Amniotic epithelial cell (primary cell): ENCODE measurements at regions not wholly inside any gene's neighbourhood (a gene's known extent, or its start where the extent isn't known, plus 50 kb on each side); places are given as distances from the start of the nearest gene placed in this dataset.
"Not testable (repeated sequence)": the region's sequence is repeated elsewhere in the genome, so short reads cannot be mapped to it uniquely, and the experiment has no call there.

Source experiments
- DNase-seq: peaks from one replicate; pipeline ENCODE4 v3.0.0-alpha.2; 2010; ENCODE audit warnings: low read depth

DNA sequence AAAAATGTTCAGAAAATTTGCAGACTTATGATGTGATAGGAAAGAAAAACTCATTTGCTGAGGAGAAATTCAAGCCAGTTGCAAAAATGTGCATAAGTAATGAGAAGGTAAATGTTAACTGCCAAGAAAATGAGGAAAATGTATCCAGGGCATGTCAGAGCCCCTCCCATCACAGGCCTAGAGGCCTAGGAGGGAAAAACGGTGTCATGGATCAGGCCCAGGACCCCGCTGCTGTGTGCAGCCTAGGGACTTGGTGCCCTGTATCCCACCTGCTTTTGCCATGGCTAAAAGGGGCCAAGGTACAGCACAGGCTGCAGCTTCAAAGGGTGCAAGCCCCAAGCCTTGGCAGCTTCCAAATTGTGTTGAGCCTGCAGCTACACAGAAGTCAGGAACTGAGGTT lies 214.0 kb upstream of the ADGRL4 start:
- no peak for DNase-seq

DNA sequence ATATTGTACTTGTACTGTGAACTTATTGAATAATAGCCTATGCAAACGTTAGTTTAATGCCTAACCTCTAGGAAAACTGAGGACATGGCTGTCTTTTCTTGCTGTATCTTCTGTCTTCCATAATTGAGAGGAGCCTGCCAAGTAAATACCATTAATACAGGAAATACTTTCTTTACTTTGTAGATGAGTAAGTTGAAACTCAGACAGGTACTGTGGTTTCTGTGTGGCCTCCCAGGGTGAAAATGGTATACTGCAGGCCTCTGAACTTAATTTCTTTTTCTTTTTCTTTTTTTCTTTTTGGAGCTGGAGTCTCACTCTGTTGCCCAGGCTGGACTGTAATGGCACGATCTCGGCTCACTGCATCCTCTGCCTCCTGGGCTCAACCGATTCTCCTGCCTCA lies 208.8 kb upstream of the ADGRL4 start:
- no peak for DNase-seq

DNA sequence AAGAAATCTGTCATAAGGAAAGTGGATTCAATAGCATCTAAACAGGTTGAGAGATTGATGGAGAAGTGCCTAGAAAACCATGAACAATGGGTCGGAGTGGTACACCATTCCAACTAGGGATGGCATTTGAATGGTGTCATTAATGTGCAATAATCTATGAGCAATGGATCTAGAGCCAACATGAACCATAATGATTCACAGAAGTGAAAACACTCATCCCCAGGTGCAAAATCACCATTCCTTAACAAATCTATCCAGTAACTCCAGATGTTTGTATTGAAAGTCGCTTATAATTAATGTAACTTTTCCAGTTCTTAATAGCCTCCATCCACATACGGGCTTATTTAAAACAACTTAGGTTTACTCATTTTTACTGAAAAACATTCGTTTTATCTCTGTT lies 201.3 kb upstream of the ADGRL4 start:
- no peak for DNase-seq

DNA sequence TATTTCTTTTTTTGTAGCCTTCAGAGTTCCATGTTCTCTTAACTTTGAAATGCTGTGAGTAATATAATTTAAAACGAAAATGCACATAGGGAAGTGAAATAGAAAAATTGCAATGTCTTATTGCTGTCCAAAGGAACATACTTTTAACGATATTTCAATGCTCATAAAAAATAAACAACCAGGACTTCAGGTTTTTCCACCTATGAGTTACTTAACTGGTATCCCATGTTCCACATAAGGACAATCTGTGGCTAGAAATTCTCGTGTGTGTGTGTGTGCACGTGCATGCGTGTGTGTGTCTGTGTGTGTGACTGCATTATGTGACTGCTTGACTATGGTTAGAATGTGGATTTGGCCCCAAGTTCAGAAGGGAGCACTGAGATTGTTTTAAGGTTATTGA lies 200.8 kb upstream of the ADGRL4 start:
- no peak for DNase-seq

DNA sequence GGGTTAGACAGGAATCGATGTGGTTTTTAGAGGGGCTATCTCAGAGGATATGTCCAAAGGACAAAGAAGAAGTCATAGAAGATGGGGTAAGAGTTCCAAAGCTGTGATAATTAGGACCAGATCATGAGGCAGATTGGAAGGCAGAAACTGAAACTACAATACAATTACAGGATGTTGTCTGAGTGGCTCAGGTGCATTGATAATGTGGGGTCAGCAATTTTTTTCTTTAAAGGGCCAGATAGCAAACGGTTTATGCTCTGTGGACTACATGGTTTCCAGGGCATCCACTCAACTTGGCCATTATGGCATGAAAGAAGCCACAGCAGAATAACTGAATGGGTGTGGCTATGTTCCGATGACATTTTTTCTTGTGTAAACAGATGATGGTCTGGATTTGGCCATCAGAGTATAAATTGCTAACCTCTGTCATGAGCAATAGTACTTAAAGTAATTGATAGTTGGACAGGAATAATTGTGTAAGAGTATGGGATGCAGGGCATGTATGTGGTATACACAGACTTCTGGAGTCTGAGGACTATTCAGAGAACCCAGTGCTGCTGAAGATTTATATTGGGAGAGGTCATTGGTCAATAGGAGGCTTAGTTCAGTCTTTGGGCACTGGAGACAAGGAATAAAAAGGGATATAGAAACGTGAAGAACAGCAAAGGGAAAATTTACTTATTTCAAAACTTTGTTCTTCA lies 198.4 kb upstream of the ADGRL4 start:
- DNase-seq = peak; percentile 32

DNA sequence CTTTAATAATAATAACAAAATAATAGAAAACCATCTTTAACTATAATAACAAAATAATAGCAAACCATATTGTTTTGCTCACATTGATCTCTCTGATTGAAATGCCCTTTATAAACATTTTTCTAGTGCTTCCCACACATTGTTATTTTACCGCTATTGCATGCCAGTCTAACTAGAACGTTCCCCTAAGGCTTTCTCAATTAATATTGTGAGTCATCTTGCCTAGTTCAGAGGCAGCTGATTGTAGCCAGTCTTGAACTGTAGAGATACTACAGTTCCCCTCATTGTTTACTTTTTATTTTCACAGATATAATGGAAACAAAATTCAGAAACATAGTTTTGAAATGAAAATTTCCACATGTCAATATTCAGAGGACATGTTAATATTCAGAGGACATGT lies 192.3 kb upstream of the ADGRL4 start:
- peak; percentile 78 for DNase-seq

DNA sequence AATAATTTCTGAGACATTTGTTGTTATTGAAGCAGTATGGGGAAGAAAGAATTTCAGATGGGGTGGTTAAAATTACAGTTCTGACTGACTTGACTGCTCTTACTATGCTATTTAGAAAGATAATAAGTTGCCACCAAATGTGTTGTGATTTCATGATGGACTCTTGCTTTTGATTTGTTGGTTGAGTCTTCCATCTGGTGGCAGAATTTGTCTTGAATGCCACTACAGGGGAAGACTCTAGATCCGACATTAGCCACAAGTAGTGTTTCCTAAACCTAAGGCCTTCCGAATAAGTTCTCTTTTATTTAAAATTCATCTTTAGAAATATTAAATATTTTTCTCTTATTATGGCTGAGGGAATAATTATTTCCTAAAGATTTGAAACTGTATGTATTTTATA lies 190.9 kb upstream of the ADGRL4 start:
- peak; percentile 16 for DNase-seq

DNA sequence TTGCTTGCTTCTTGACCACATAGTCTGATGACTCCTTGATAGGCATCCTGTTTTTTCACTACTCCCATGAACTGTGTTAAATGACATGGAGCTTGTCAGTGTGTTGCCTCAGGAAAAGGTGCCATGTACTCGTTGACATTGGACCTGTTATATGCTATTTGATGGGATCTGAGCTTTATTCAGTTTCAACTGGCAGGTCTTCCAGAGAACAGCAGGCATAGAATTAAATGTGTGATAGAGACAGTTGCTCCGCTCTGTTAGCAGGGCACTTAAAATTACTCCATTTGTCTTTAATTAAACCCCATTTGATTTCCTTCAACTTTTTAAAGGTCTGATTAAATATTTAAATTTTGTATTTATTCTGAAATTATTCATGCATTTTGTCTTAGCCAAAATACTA lies 189.7 kb upstream of the ADGRL4 start:
- no peak for DNase-seq

DNA sequence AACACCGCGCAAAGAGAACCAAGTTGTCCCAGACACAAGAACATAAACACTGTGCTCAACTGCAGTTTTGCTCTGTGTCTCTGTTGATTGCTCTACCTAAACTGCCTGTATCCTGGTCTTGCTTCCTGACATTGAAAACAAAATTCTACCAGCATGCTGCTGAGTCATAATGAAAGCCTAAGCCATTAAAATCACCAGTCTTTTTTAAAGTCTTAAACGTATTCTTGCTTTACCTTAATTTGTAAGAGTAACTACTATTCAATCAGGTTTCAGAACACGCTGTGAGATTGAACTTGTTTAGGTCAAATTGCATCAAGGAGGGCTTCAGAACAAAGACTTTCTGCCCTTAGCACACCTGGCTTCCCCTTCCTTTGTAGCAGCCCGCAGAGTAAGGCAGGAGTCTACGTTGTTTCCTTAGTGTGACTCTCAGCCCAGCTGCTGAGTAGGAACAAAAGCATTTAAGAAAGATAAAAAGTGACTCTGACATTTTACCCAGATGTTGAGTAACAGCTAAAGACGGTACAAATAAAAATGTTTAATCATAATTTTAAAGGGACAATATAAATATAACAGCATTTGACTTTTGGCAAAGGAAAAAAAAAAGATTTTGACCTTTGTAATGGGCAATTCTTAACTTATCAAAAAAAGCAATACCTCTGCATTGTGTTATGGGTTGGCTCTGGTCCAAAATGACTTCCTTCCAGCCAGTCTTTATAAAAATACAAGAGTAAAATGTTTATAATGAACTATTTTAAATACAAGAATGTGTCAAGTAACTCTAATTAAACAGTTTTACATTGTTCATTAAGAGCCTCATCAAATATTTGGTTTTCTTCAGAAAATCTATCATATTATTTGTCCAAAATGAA lies 186.9 kb upstream of the ADGRL4 start:
- peak; percentile 75 for DNase-seq

DNA sequence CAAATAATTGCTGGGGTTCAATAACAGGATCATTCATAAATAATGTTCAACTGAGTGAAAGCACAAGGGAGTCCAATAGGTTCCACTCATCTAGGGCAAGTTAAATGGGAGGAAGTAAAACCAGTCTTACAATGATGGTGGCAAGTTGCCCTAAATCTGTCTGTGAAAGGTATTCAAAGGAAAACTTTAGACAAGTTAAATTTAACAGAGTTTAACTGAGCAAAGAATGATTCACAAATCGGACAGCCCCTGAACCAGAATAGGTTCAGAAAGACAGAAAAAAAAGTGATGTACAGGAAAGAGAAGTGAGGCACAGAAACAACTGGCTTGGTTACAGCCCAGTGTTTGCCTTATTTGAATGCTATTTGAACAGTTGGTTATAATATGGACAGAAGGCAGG lies 183.5 kb upstream of the ADGRL4 start:
- no peak for DNase-seq

DNA sequence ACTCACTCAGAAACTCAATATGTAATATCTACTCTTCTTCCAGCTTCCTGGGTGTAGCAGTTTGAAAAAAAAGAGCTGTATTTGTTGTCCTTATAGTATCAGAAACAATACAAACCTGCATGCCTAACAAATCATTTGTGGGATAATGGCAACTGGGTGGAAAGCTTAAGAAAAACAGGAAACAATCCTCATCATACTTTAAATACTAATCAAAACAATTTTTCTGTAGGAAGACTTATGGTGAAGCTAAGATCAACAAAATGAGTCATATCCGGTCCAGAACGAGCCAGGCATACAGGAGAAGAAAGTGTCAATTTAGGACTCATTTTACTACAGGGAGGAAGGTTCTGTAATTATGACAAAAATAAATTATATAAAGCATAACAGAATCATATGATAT lies 181.8 kb upstream of the ADGRL4 start:
- DNase-seq = peak; percentile 49

DNA sequence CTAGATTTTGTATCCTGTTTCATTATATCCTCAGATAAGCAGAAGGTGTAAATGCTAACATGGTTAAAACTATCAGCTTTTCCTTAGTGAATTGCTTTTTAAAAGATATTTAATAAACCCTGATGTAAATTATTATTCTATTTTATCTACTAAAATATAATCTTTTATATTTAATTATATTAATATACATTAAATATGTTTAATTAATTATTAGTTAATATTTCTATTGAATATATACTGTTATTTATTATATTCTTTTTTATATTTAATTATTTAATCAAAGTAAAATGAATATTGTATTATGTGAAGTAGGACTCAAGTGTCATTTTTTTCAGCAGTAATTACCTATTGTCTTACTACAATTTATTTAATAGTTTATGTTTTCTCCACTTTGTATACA lies 179.7 kb upstream of the ADGRL4 start:
- no peak for DNase-seq

DNA sequence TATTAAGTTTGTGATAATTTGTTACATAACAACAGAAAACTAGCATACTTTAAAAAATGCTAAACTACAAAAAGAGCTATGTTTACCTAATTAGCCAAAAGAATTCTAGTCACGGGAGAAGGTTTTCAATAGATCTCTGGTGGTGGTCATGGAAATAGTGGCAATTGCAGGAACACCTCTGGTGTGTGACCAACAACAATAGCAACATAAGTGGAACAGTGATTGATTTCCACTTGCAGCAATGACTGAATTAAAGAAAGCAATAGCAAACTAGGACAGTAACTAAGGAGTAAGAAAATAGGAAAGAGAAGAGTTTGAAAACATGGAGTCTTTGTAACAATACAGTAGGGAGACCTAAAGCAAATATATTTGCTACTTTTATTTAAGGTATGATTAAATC lies 171.3 kb upstream of the ADGRL4 start:
- no peak for DNase-seq

DNA sequence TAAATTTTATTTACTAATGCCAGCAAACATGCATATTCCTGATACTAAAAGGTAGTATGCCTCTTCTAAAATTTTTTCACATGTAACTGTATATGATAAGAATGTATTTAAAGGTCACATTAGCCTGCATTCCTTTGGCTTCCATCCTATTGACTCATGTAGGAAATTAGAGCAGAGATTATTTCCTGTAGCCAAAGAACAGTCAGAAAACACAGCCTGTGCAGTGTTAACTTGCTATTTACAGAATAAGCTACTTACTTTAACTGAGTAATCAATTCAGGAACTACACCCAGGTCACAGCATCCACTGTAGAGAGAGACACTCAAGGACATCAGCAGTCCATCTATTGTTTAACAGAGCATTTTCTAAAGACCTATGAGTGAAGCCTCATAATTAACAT lies 154.5 kb upstream of the ADGRL4 start:
- peak; percentile 57 for DNase-seq

DNA sequence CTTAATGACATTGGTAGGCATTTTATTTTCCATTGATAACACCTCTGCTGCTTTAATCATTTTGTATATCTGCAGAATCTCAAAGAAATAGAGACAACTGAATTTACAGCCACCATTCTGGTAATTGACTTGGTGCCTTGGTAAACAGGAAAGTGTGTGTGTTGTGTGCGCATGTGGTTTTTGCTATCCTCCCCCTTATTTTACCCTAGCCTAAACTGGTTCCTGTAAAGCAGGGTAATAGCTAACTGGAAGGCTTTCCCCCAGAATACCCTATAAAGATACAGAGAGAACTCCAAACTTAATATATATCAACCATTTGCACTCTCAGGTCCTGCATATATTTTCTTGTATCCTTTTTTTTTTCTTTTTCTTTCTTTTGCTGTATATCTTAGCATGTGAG lies 149.5 kb upstream of the ADGRL4 start:
- no peak for DNase-seq

DNA sequence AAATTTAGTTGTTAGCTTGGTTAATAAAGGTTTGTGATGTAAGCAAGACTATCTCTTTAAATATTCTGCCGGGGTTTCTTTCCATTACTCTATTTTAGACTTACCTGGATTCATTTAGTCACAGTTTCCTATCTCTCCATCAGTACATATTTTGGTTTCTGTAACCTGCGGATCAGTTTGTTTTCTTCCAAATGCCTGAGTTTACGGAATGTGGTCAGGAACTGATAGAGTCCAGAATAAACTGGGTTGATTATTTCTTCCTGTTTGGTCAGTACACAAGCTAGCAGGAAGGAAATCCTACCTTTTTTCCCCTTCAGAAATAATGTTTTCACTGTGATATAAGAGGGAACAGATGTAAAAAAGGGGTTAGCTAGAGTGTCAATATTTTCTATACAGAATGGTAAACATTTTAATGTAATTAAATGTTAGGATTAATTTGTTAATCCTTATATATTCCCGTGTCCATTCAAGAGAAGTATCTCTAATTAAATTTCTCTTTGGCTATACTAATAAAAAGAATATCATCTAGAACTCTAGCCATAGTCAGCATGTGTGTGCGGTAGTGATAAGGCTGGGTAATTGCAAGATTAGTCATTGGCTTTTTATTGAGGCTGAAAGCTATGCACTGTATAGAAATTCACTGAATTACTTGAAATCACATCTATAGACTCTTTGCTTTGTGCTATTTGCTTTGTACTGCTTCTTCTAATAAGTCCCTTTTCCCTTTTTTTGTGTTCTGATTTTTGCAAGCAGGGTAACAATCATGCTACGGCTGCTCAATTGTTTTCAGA lies 144.7 kb upstream of the ADGRL4 start:
- peak; percentile 12 for DNase-seq

DNA sequence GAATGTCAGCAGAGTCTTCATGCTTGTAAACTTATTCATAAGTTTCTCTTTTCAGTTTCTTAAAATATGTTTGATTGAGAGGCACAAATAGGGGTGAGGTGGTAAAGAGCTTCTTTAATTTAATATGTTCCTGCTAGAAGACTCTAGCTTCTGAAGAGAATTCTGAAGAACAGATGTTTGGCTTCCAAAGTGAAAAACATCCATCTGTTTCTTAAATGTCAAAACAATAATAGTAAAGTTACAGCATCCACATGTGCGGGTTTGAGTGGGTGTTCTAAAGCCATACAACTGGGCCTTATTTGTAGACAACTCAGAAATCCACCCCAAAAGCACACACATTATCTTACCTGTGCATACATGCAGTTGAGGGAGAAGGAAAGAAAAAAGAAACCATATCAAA lies 144.0 kb upstream of the ADGRL4 start:
- no peak for DNase-seq

DNA sequence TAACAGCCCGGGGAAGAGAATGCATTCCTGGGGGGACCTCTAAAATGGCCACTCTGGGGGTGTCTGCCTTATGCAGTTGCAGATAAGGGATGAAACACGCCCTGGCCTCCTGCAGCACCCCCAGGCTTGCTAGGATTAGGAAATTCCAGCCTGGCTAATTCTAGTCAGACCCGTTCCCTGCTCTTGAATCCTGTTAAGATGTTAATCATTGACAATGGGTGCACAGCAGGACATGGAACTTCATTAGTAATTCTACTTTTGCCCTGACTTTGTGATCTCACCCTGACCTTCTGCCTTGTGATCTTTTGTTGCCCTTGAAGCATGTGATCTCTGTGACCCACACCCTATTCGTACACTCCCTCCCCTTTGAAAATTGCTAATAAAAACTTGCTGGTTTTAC lies 131.7 kb upstream of the ADGRL4 start:
- not testable (repeated sequence) for DNase-seq

DNA sequence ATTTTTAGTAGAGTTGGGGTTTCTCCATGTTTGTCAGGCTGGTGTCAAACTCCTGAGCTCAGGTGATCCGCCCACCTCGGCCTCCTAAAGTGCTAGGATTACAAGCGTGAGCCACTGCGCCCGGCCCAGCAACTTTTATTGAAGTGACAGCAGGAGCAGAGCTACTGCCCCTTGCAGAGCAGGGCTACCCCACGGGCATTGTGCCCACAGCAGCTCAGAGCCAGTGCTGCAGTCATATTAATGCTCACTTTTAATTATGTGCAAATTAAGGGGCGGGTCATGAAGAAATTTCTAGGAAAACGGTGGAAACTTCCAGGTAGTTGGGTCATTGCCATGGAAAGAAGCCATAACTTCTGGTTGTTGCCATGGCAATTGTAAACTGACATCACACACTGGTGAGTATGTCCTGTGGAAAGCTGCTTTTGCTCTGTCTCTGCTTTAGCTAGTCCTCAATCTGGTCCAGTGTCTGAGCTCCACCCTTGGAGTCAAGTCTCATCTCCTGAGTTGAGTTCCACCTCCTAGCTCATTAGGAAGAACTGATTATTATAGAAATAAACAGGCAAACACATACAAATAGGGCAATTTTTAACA lies 127.3 kb upstream of the ADGRL4 start:
- DNase-seq = no peak

DNA sequence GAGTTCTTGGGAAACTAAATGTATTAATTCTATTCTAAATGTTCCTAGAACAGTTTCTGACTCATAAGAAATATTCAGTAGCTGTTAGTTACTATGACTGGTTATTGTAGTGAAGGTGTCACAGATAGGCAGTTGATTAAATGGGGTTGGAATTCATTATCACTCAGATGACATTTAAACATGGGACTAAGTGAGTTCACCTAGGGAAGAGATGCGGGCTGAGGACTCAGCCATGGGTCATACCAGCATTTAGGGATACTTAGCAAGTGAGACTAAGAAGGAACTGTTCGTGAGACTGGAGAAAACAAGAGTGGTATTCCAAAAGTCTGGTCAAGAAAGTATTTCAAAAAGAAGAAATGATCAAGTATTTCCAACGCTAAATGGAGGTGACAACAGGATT lies 125.1 kb upstream of the ADGRL4 start:
- no peak for DNase-seq

DNA sequence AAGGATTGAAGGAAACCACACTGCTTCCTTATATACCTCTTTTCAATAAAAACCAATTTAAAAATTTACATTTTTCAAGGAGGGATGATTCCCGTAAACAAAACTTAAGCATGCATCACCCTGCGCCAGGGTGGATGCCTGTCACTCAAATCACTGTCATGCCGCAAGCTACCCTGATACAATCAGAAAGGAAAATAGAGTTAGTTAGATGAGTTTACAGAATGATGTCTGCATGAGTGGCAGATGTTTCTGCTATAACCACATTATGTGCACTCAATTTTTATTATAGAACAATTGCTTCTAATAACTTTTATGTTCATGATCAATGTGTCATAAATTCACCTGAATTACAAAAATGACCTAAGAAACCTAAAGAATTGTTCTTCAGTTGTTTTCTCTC lies 123.4 kb upstream of the ADGRL4 start:
- no peak for DNase-seq

DNA sequence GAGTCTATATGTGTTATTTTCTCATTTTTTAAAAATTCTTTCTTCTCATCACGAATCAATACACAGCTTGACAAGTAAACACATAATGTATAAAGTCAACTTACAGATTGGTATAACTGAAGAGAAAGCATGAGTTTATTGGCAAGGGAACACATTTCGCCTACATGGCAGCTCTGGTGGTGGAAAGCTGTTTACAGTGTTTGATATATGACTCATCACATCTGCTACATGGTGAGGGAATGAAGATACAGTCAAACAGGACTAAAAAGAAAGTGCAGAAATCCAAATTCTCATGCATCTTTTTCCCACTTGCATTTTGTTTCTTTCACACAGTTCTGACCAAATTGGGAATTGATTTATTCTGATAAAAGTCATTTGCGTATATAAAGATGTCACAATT lies 122.2 kb upstream of the ADGRL4 start:
- peak; percentile 76 for DNase-seq

DNA sequence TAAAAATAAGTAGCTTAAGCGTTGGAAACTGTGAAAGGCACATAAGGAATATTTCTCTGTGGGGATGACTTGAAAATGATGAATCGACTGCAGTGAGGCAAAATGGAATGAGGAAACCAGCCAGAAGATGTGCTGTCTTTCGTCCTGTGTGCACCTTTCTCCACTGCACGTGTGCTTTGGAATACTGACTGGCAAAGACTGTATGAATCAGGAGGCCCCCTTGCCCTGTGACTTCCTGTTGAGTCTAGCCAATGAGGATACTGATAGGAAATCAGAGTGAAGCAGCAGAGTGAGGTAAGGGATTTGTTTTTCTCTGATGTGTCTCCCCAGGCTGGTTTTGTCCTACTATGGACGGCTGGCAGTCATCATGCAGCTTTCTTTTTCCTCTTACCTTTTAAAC lies 118.2 kb upstream of the ADGRL4 start:
- DNase-seq = peak; percentile 9
